IPS-18a (cell line): ENCODE measurements at regions not wholly inside any gene's neighbourhood (a gene's known extent, or its start where the extent isn't known, plus 50 kb on each side); places are given as distances from the start of the nearest gene placed in this dataset.
"Not testable (repeated sequence)": the region's sequence is repeated elsewhere in the genome, so short reads cannot be mapped to it uniquely, and the experiment has no call there.

Source experiments
- H3K27ac ChIP-seq: one replicate; pipeline ENCODE4 v1.5.1; 2013; ENCODE audit warnings: low read length
- H3K27me3 ChIP-seq: one replicate; pipeline ENCODE4 v1.6.1; 2013; ENCODE audit warnings: mild to moderate bottlenecking, low read length; ENCODE audit not compliant: control insufficient read depth, insufficient read depth
- H3K36me3 ChIP-seq: one replicate; pipeline ENCODE4 v1.6.1; 2013; ENCODE audit warnings: low read depth, low read length; ENCODE audit not compliant: control insufficient read depth
- H3K4me1 ChIP-seq: one replicate; pipeline ENCODE4 v1.6.1; 2013; ENCODE audit warnings: low read depth, low read length; ENCODE audit not compliant: control insufficient read depth
- H3K4me3 ChIP-seq: one replicate; pipeline ENCODE4 v1.5.1; 2013; ENCODE audit warnings: low read length
- H3K9ac ChIP-seq: one replicate; pipeline ENCODE4 v1.6.1; 2013; ENCODE audit warnings: mild to moderate bottlenecking, low read length, moderate library complexity
- H3K9me3 ChIP-seq: one replicate; pipeline ENCODE4 v1.6.1; 2013; ENCODE audit warnings: low read depth, low read length; ENCODE audit not compliant: control insufficient read depth

GRCh38 chr10:78599122-78599853 lies 469.5 kb upstream of the ZMIZ1 start:
- no peaks in the 10 kb centered on the region for H3K9me3 ChIP-seq
- H3K27ac ChIP-seq: no peak overlapping the region
- no peak overlapping the region for H3K4me3 ChIP-seq
- H3K9ac ChIP-seq: no peak overlapping the region
- H3K27me3 ChIP-seq: no peaks in the 10 kb centered on the region
- H3K36me3 ChIP-seq: no peaks in the 10 kb centered on the region
- H3K4me1 ChIP-seq: no peaks in the 10 kb centered on the region

GRCh38 chr10:78600121-78600665 lies 468.6 kb upstream of the ZMIZ1 start:
- Histone ChIP-seq H3K9me3 (no peaks in the 10 kb centered on the region), H3K27ac (no peak overlapping the region), H3K9ac (no peak overlapping the region), H3K36me3 (no peaks in the 10 kb centered on the region), H3K27me3 (no peaks in the 10 kb centered on the region), H3K4me3 (no peak overlapping the region), H3K4me1 (no peaks in the 10 kb centered on the region)

GRCh38 chr10:78600740-78601139 lies 468.0 kb upstream of the ZMIZ1 start:
- no peaks in the 10 kb centered on the region for H3K27me3 ChIP-seq
- H3K27ac ChIP-seq: no peak overlapping the region
- no peaks in the 10 kb centered on the region for H3K36me3 ChIP-seq
- H3K9me3 ChIP-seq: no peaks in the 10 kb centered on the region
- no peak overlapping the region for H3K4me3 ChIP-seq
- H3K4me1 ChIP-seq: no peaks in the 10 kb centered on the region
- H3K9ac ChIP-seq: no peak overlapping the region

GRCh38 chr10:78602201-78602932 lies 466.4 kb upstream of the ZMIZ1 start:
- Histone ChIP-seq H3K27ac (no peak overlapping the region), H3K9ac (no peak overlapping the region), H3K27me3 (no peaks in the 10 kb centered on the region), H3K9me3 (no peaks in the 10 kb centered on the region), H3K4me1 (no peaks in the 10 kb centered on the region), H3K36me3 (no peaks in the 10 kb centered on the region), H3K4me3 (no peak overlapping the region)

GRCh38 chr10:78604286-78604685 lies 464.5 kb upstream of the ZMIZ1 start:
- Histone ChIP-seq H3K27ac (no peak overlapping the region), H3K9me3 (peaks cover 5% of the 10 kb centered on the region), H3K9ac (no peak overlapping the region), H3K4me3 (no peak overlapping the region), H3K4me1 (no peaks in the 10 kb centered on the region), H3K27me3 (no peaks in the 10 kb centered on the region), H3K36me3 (no peaks in the 10 kb centered on the region)

GRCh38 chr10:78604721-78605120 lies 464.0 kb upstream of the ZMIZ1 start:
- H3K9me3 ChIP-seq: peaks cover 8% of the 10 kb centered on the region
- H3K4me1 ChIP-seq: no peaks in the 10 kb centered on the region
- H3K27me3 ChIP-seq: no peaks in the 10 kb centered on the region
- H3K27ac ChIP-seq: no peak overlapping the region
- H3K4me3 ChIP-seq: no peak overlapping the region
- no peak overlapping the region for H3K9ac ChIP-seq
- no peaks in the 10 kb centered on the region for H3K36me3 ChIP-seq

GRCh38 chr10:78605800-78606350 lies 462.9 kb upstream of the ZMIZ1 start:
- Histone ChIP-seq H3K4me3 (no peak overlapping the region), H3K36me3 (no peaks in the 10 kb centered on the region), H3K9me3 (peaks cover 8% of the 10 kb centered on the region), H3K27me3 (no peaks in the 10 kb centered on the region), H3K4me1 (no peaks in the 10 kb centered on the region), H3K9ac (no peak overlapping the region), H3K27ac (no peak overlapping the region)

- H3K9me3 ChIP-seq, H3K9ac ChIP-seq, H3K4me1 ChIP-seq, H3K27ac ChIP-seq, H3K4me3 ChIP-seq, H3K36me3 ChIP-seq, H3K27me3 ChIP-seq: not testable (repeated sequence)
Measured at GRCh38 chr10:78606766-78607165, 462.0 kb upstream of the ZMIZ1 start.

GRCh38 chr10:78609976-78610375 lies 458.8 kb upstream of the ZMIZ1 start:
- no peak overlapping the region for H3K9ac ChIP-seq
- no peak overlapping the region for H3K27ac ChIP-seq
- H3K9me3 ChIP-seq: peaks cover 8% of the 10 kb centered on the region
- no peaks in the 10 kb centered on the region for H3K36me3 ChIP-seq
- no peaks in the 10 kb centered on the region for H3K27me3 ChIP-seq
- no peak overlapping the region for H3K4me3 ChIP-seq
- no peaks in the 10 kb centered on the region for H3K4me1 ChIP-seq

GRCh38 chr10:78613132-78613531 lies 455.6 kb upstream of the ZMIZ1 start:
- Histone ChIP-seq H3K4me3 (no peak overlapping the region), H3K27ac (no peak overlapping the region), H3K9me3 (peaks cover 8% of the 10 kb centered on the region), H3K36me3 (no peaks in the 10 kb centered on the region), H3K4me1 (no peaks in the 10 kb centered on the region), H3K9ac (no peak overlapping the region), H3K27me3 (no peaks in the 10 kb centered on the region)

GRCh38 chr10:78614267-78614666 lies 454.5 kb upstream of the ZMIZ1 start:
- H3K4me3 ChIP-seq: no peak overlapping the region
- H3K27me3 ChIP-seq: no peaks in the 10 kb centered on the region
- H3K27ac ChIP-seq: no peak overlapping the region

More at GRCh38 chr10:78614267-78614666, 454.5 kb upstream of the ZMIZ1 start:
- no peak overlapping the region for H3K9ac ChIP-seq
- H3K9me3 ChIP-seq: peaks cover 3% of the 10 kb centered on the region
- no peaks in the 10 kb centered on the region for H3K36me3 ChIP-seq
- H3K4me1 ChIP-seq: no peaks in the 10 kb centered on the region
